Panc1 (cell line): ENCODE measurements at regions not wholly inside any gene's neighbourhood (a gene's known extent, or its start where the extent isn't known, plus 50 kb on each side); places are given as distances from the start of the nearest gene placed in this dataset.

Experiments used
- CTCF ChIP-seq: fragments of 450-650 bp; IDR thresholded peaks from 2 replicates; pipeline ENCODE4 v1.5.1; 2017; ENCODE audit warnings: mild to moderate bottlenecking
- POLR2AphosphoS5 ChIP-seq: IDR thresholded peaks from 2 replicates; pipeline ENCODE4 v1.6.1; 2012; ENCODE audit warnings: mild to moderate bottlenecking, low read depth, low read length, moderate library complexity
- REST ChIP-seq, 2 experiments: IDR thresholded peaks; 2 replicates each; pipeline ENCODE4 v1.6.1; 2011 to 2012; ENCODE audit warnings: low read depth in 2 of 2, control low read depth in 1 of 2, low read length in 1 of 2, mild to moderate bottlenecking in 1 of 2, moderate library complexity in 1 of 2; ENCODE audit not compliant: insufficient read depth in 1 of 2

- TF ChIP-seq REST (IDR thresholded peaks at IDR 0.05; ENCODE audit: insufficient read depth in 1 of 2, low read depth in 2 of 2, low read length in 1 of 2), result no peak
- TF ChIP-seq POLR2AphosphoS5, result no peak
- TF ChIP-seq CTCF, result no peak
Observed at GRCh38 chr15:91568036-91568435, 285.5 kb upstream of the SLCO3A1 start.
